ENCODE measurements at regions not wholly inside any gene's neighbourhood (a gene's known extent, or its start where the extent isn't known, plus 50 kb on each side); places are given as distances from the start of the nearest gene placed in this dataset.

DNA sequence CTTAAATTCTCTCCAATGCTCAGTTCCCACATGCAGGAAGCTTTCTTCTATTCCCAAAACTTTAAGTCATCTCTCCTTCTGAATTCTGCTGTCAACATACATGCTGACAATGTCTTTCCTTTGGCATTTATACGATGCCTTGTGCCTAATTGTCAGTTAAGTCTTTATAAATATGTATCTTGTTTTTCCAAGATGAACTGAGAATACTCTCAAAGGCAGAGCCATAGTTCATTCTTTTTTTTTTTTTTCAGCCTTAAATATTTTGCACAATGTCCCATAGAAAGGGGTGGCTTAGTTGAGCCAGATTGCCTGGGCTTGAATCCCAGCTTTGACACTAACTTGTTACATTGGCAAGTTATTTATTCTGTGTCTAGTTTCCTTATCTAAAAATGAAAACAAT is 210.6 kb downstream of the QDPR start (continued):
- TF ChIP-seq, protein P1, sequence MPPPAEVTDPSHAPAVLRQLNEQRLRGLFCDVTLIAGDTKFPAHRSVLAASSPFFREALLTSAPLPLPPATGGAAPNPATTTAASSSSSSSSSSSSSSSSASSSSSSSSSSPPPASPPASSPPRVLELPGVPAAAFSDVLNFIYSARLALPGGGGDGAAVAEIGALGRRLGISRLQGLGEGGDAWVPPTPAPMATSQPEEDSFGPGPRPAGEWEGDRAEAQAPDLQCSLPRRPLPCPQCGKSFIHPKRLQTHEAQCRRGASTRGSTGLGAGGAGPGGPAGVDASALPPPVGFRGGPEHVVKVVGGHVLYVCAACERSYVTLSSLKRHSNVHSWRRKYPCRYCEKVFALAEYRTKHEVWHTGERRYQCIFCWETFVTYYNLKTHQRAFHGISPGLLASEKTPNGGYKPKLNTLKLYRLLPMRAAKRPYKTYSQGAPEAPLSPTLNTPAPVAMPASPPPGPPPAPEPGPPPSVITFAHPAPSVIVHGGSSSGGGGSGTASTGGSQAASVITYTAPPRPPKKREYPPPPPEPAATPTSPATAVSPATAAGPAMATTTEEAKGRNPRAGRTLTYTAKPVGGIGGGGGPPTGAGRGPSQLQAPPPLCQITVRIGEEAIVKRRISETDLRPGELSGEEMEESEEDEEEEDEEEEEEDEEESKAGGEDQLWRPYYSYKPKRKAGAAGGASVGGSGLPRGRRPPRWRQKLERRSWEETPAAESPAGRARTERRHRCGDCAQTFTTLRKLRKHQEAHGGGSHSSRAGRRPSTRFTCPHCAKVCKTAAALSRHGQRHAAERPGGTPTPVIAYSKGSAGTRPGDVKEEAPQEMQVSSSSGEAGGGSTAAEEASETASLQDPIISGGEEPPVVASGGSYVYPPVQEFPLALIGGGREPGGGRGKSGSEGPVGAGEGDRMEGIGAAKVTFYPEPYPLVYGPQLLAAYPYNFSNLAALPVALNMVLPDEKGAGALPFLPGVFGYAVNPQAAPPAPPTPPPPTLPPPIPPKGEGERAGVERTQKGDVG (CRISPR knock-in tag; IDR thresholded peaks at IDR 0.05), result no peak
- TF ChIP-seq TAF1 (IDR thresholded peaks at IDR 0.05; ENCODE audit: borderline replicate concordance, low read depth, low read length), result no peak

DNA sequence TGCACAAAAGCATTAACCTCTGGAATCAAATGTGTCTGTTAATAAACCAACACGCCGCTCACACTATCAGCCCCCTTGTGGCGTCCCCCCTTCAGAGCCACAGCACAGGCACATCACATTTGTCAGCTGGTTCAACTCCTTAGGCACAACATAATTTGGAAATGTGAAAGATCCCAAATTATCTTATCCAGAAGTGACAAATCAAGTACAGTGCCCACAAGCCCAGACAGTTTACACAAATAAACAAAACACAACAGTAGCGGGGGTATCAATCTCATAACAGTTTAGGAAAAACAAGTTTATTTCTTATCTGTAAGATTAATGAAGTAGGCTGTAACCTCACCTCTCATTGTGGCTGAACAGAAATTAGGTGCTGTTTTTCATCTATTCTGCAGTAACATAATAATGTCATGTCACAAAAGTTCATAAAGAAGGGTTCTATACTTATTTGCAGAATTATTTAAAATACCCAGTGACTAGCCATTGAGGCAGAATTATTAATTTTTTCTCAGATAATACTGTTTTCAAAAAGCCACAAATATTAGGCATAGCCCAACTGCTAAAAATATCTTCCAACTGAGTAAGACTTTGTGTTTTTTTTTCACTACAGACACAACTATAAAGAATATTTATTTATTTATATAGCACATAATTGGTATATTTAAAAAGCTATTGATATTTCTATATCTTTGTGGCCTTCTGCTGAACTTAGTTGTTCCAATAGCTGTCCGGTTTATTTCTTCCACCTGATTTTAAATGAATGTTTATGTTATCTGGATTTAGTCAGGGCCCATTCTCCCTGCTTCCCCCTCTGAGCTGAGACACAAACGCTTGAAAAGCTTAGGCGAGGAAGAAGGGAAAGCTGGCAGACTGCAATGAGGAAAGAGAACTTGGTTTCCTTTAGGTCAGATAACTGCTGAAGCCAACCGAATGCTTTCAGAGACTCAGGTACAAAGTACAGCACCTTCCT is 214.7 kb downstream of the QDPR start:
- no peak for FAIRE-seq
- in situ Hi-C loops (cut with MboI), result no loop called here
- no TSS peak for BruUV-seq (replicated peaks)

More for the DNA sequence above, 214.7 kb downstream of the QDPR start:
- Histone ChIP-seq H3K79me2 (ENCODE audit: control insufficient read depth, insufficient read depth, low read length) (no peaks in the 10 kb centered on the region), H3K4me2 (ENCODE audit: control insufficient read depth, insufficient read depth) (no peak overlapping the region), H3K9me3 (replicated peaks; ENCODE audit: control insufficient read depth, insufficient read depth, low read length) (no peaks in the 10 kb centered on the region), H2AFZ (ENCODE audit: control insufficient read depth, low read depth, low read length) (no peak overlapping the region), H4K20me1 (ENCODE audit: control insufficient read depth, insufficient read depth) (no peaks in the 10 kb centered on the region), H3K27me3 (replicated peaks in 1 of 2; ENCODE audit: control insufficient read depth in 2 of 2, insufficient read depth in 2 of 2, low read length in 1 of 2) (no peaks in the 10 kb centered on the region), H3K4me3 (no peak overlapping the region), H3K27ac (ENCODE audit: control insufficient read depth, insufficient read depth) (no peak overlapping the region), H3K36me3 (ENCODE audit: control insufficient read depth in 2 of 2, insufficient read depth in 2 of 2, low read length in 1 of 2) (no peaks in the 10 kb centered on the region), H3K9ac (ENCODE audit: control insufficient read depth, insufficient read depth, low read length) (no peak overlapping the region), H3K4me1 (ENCODE audit: control insufficient read depth, insufficient read depth, low read length) (no peaks in the 10 kb centered on the region)
- DNase-seq (ENCODE audit: low read depth, low spot score), result no peak
- 48% methylated on average over 8 of the region's 8 CpGs for whole genome bisulfite sequencing (ENCODE audit: insufficient coverage, insufficient replicate concordance, low lambda C conversion rate, missing lambda C conversion rate)
- no peak for ATAC-seq
- ChIA-PET POLR2A (no interaction called here), CTCF (no interaction called here), RAD21 (ENCODE audit: unreplicated experiment) (no interaction called here), SMC1A (ENCODE audit: uncharacterized antibody, unreplicated experiment) (interaction anchor here (0.6 kb wide), 1 partner anchor 61 kb away, joined by 3 read pairs; no protein-coding TSS in a partner anchor)
- TF ChIP-seq CEBPB (IDR thresholded peaks at IDR 0.05; ENCODE audit: borderline replicate concordance in 1 of 2, low read depth in 2 of 2, low read length in 2 of 2) (no peak), HDAC6 (IDR thresholded peaks at IDR 0.05; ENCODE audit: unreplicated experiment) (no peak), TCF3 (IDR thresholded peaks at IDR 0.05; ENCODE audit: borderline replicate concordance, insufficient read depth, low read depth, low read length) (no peak), STAT1 (conservative IDR thresholded peaks at IDR 0.05) (no peak), ETV6 (conservative IDR thresholded peaks at IDR 0.05 in 1 of 2, IDR thresholded peaks at IDR 0.05 in 1 of 2; ENCODE audit: borderline replicate concordance in 1 of 2, low read depth in 1 of 2) (no peak), NFXL1 (IDR thresholded peaks at IDR 0.05; ENCODE audit: borderline replicate concordance) (no peak)
- intact Hi-C loops (cut with micrococcal nuclease; ENCODE audit: unreplicated experiment), result no loop called here
